CD4-positive, alpha-beta T cell (primary cell): ENCODE measurements at regions not wholly inside any gene's neighbourhood (a gene's known extent, or its start where the extent isn't known, plus 50 kb on each side); places are given as distances from the start of the nearest gene placed in this dataset.

Experiments used
- ATAC-seq: fragments of 200-7000 bp; cut with Tn5 transposase; one replicate; pipeline ENCODE4 v1.10.0; 2022; ENCODE audit warnings: mild to moderate bottlenecking; ENCODE audit not compliant: poor library complexity
- CTCF ChIA-PET: fragments of 350-600 bp; sonication (Branson Sonifier 250); formaldehyde crosslinking; loops from one replicate; lab custom pipeline; 2021; ENCODE audit warnings: antibody characterized with exemption, inconsistent platforms; lab: Charles Lee
- POLR2A ChIA-PET: fragments of 350-600 bp; sonication (Branson Sonifier 250); formaldehyde crosslinking; loops from one replicate; lab custom pipeline; 2021; ENCODE audit warnings: antibody characterized with exemption, inconsistent platforms; lab: Charles Lee
- DNase-seq, 14 experiments: peaks; one replicate each; pipeline ENCODE4 v3.0.0-alpha.2; 2013 to 2020; ENCODE audit warnings: mixed read lengths in 2 of 14
- H3K27ac ChIP-seq, 2 donors: one replicate each; pipeline versions ENCODE4 v1.5.1 to v1.7.0; 2013; ENCODE audit warnings: low read length in 2 of 2, low read depth in 1 of 2, mild to moderate bottlenecking in 1 of 2
- H3K27me3 ChIP-seq, 2 experiments: 1 replicate in 1 of 2; 2 replicates in 1 of 2; pipeline versions ENCODE4 v1.6.1 to v1.7.0; 2013; ENCODE audit warnings: low read length in 2 of 2, control low read depth in 1 of 2, mild to moderate bottlenecking in 1 of 2, moderate library complexity in 1 of 2; ENCODE audit not compliant: insufficient read depth in 2 of 2, control insufficient read depth in 1 of 2
- H3K36me3 ChIP-seq: one replicate; pipeline ENCODE4 v1.6.1; 2013; ENCODE audit warnings: low read length, control low read depth; ENCODE audit not compliant: insufficient read depth
- H3K4me1 ChIP-seq: one replicate; pipeline ENCODE4 v1.6.1; 2013; ENCODE audit warnings: low read length, control low read depth; ENCODE audit not compliant: insufficient read depth
- H3K4me3 ChIP-seq: one replicate; pipeline ENCODE4 v1.5.1; 2013; ENCODE audit warnings: mild to moderate bottlenecking, low read length, moderate library complexity
- H3K9me3 ChIP-seq, 2 experiments: 1 replicate in 1 of 2; 2 replicates in 1 of 2; pipeline versions ENCODE4 v1.6.1 to v1.7.0; 2013; ENCODE audit warnings: low read length in 2 of 2, mild to moderate bottlenecking in 2 of 2, control low read depth in 1 of 2, moderate library complexity in 1 of 2; ENCODE audit not compliant: control insufficient read depth in 1 of 2, insufficient read depth in 1 of 2
- H3K27ac Mint-ChIP-seq: one replicate; pipeline ENCODE4 v1.8.0; 2020; ENCODE audit warnings: mixed read lengths
- H3K27me3 Mint-ChIP-seq: one replicate; pipeline ENCODE4 v1.8.0; 2021; ENCODE audit warnings: mixed read lengths
- H3K36me3 Mint-ChIP-seq: one replicate; pipeline ENCODE4 v1.8.0; 2021; ENCODE audit warnings: low read depth, mixed read lengths
- H3K4me1 Mint-ChIP-seq: one replicate; pipeline ENCODE4 v1.8.0; 2021; ENCODE audit warnings: low read depth, mixed read lengths
- H3K4me3 Mint-ChIP-seq: one replicate; pipeline ENCODE4 v1.8.0; 2020; ENCODE audit warnings: mild to moderate bottlenecking, mixed read lengths
- H3K9me3 Mint-ChIP-seq: one replicate; pipeline ENCODE4 v1.8.0; 2020; ENCODE audit warnings: mixed read lengths
- intact Hi-C, 2 experiments: fragments of 100-400 bp; cut with DNase I in 1 of 2; cut with micrococcal nuclease in 1 of 2; formaldehyde crosslinking; loops; one replicate each; pipeline versions ENCODE4 v1.15.1 to v1.9.0; 2023 to 2025; cut with DNase I, micrococcal nuclease
- TF ChIP-seq, protein P1 (sequence below): fragments of 200-600 bp; IDR thresholded peaks from one replicate; pipeline ENCODE4 v1.8.0; 2022; ENCODE audit warnings: antibody characterized with exemption, mild to moderate bottlenecking

DNA sequence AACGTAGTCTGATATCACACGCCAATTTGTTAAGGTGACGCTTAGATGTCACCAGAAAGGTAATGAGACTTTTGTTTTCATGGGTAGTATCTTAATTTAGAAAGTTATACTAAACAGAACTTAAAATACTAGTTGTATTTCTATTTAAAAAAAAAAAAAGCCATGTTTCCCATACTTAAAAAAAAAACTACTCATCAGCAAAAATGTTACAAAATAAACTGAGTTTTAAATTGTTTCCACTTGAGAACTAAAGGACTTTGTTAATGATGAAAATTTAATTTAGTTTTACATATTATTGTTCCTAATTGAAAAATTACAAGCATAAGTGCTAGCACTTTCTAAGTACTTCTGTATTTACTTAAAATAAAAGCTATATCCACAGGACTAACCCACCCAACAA lies 300.8 kb upstream of the ATP11B start:
- Mint-ChIP-seq H3K27me3 (no peaks in the 10 kb centered on the region), H3K27ac (no peak overlapping the region), H3K4me1 (no peaks in the 10 kb centered on the region), H3K36me3 (no peaks in the 10 kb centered on the region), H3K9me3 (no peaks in the 10 kb centered on the region), H3K4me3 (no peak overlapping the region)
- no peaks in the 10 kb centered on the region for H3K4me1 ChIP-seq
- H3K36me3 ChIP-seq, result no peaks in the 10 kb centered on the region
- ATAC-seq (no peak), DNase-seq (no peak)
- no peaks in the 10 kb centered on the region for H3K9me3 ChIP-seq
- ChIA-PET CTCF (no interaction called here), POLR2A (no interaction called here)
- H3K4me3 ChIP-seq, result no peak overlapping the region
- intact Hi-C loops, result no loop called here
- TF ChIP-seq, protein P1, sequence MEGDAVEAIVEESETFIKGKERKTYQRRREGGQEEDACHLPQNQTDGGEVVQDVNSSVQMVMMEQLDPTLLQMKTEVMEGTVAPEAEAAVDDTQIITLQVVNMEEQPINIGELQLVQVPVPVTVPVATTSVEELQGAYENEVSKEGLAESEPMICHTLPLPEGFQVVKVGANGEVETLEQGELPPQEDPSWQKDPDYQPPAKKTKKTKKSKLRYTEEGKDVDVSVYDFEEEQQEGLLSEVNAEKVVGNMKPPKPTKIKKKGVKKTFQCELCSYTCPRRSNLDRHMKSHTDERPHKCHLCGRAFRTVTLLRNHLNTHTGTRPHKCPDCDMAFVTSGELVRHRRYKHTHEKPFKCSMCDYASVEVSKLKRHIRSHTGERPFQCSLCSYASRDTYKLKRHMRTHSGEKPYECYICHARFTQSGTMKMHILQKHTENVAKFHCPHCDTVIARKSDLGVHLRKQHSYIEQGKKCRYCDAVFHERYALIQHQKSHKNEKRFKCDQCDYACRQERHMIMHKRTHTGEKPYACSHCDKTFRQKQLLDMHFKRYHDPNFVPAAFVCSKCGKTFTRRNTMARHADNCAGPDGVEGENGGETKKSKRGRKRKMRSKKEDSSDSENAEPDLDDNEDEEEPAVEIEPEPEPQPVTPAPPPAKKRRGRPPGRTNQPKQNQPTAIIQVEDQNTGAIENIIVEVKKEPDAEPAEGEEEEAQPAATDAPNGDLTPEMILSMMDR, result no peak
- H3K27ac ChIP-seq, result no peak overlapping the region
- no peaks in the 10 kb centered on the region for H3K27me3 ChIP-seq

DNA sequence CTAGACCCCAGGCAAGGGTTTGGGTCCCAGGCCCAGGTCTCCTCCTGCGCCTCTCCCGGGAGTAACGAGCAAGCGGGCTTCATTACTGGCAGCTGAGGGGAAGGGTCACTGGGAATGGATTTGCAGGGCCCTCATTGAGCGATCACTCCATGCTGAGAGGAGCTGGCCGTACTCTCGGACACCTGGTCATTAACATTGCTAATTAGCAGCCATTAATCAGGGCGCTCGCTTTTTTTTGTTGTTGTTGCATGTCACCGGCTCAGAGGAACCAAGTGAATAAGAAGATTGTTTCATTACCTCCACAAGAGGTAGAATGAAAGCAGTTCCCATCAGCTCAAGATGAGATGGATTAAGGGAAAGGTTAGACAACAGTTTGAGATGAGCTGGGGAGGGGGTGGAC lies 293.0 kb upstream of the ATP11B start:
- Histone ChIP-seq H3K27me3 (no peaks in the 10 kb centered on the region), H3K4me1 (no peaks in the 10 kb centered on the region), H3K4me3 (no peak overlapping the region), H3K36me3 (no peaks in the 10 kb centered on the region), H3K9me3 (no peaks in the 10 kb centered on the region), H3K27ac (no peak overlapping the region)
- ATAC-seq, result no peak
- Mint-ChIP-seq H3K36me3 (no peaks in the 10 kb centered on the region), H3K4me3 (no peak overlapping the region), H3K9me3 (no peaks in the 10 kb centered on the region), H3K27ac (no peak overlapping the region), H3K27me3 (peaks cover 4% of the 10 kb centered on the region), H3K4me1 (no peaks in the 10 kb centered on the region)
- POLR2A ChIA-PET, result no interaction called here
- no peak for DNase-seq
- CTCF ChIA-PET, result no interaction called here
- intact Hi-C loops, result no loop called here
- TF ChIP-seq, protein P1, result no peak

DNA sequence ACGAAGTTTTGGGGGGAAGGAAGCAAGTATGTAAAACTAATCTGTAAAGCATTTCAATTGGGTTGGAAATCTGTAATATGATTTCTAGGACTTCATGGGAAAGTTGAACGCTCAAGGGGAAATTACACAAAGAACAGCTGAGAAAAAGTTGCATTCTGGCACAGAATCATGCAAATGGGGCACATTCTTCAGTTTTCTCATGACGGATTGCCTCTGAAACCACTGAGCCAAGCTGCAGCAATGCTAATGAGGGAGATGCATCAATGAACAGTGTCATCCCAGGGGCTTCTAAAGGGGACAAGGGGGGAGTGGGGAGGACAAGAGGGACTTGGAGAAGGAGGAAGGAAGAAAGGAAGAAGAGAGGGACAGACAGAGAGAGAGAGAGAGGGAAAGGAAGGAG lies 291.4 kb upstream of the ATP11B start:
- ChIA-PET POLR2A (no interaction called here), CTCF (interaction anchor here (1.3 to 1.4 kb wide), 2 partner anchors 9 to 13 kb away, joined by 3 read pairs; no protein-coding TSS in a partner anchor)
- H3K27ac ChIP-seq, result no peak overlapping the region
- Mint-ChIP-seq H3K27ac (no peak overlapping the region), H3K27me3 (peaks cover 12% of the 10 kb centered on the region), H3K36me3 (no peaks in the 10 kb centered on the region), H3K9me3 (no peaks in the 10 kb centered on the region), H3K4me3 (no peak overlapping the region), H3K4me1 (no peaks in the 10 kb centered on the region)
- no peaks in the 10 kb centered on the region for H3K9me3 ChIP-seq
- TF ChIP-seq, protein P1, result no peak
- no peaks in the 10 kb centered on the region for H3K36me3 ChIP-seq
- no peaks in the 10 kb centered on the region for H3K4me1 ChIP-seq
- DNase-seq (no peak), ATAC-seq (no peak)
- no peak overlapping the region for H3K4me3 ChIP-seq
- intact Hi-C loops, result no loop called here
- H3K27me3 ChIP-seq, result no peaks in the 10 kb centered on the region
